ENCODE measurements at regions not wholly inside any gene's neighbourhood (a gene's known extent, or its start where the extent isn't known, plus 50 kb on each side); places are given as distances from the start of the nearest gene placed in this dataset.

GRCh38 chr6:4009486-4009885, 69.5 kb downstream of the FAM217A start:
- no peaks in the 10 kb centered on the region for H3K27me3 ChIP-seq (replicated peaks; ENCODE audit: control insufficient read depth, insufficient read depth, low read length)
- no peak for DNase-seq
- TF ChIP-seq, protein P1, sequence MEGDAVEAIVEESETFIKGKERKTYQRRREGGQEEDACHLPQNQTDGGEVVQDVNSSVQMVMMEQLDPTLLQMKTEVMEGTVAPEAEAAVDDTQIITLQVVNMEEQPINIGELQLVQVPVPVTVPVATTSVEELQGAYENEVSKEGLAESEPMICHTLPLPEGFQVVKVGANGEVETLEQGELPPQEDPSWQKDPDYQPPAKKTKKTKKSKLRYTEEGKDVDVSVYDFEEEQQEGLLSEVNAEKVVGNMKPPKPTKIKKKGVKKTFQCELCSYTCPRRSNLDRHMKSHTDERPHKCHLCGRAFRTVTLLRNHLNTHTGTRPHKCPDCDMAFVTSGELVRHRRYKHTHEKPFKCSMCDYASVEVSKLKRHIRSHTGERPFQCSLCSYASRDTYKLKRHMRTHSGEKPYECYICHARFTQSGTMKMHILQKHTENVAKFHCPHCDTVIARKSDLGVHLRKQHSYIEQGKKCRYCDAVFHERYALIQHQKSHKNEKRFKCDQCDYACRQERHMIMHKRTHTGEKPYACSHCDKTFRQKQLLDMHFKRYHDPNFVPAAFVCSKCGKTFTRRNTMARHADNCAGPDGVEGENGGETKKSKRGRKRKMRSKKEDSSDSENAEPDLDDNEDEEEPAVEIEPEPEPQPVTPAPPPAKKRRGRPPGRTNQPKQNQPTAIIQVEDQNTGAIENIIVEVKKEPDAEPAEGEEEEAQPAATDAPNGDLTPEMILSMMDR (IDR thresholded peaks at IDR 0.05; ENCODE audit: insufficient read depth in 1 of 2, low read depth in 1 of 2, low read length in 1 of 2, severe bottlenecking in 1 of 2, unreplicated experiment in 1 of 2) = no peak
- ChIA-PET POLR2A (interaction anchor here (0.5 kb wide), 1 partner anchor 257 kb away, joined by 3 read pairs; no protein-coding TSS in a partner anchor), CTCF (interaction anchor here (0.6 to 1.7 kb wide), 2 partner anchors 31 to 130 kb away, joined by 5 to 8 read pairs; no protein-coding TSS in a partner anchor)
- no peaks in the 10 kb centered on the region for H3K9me3 ChIP-seq
- H3K4me1 Mint-ChIP-seq (ENCODE audit: low read depth, unreplicated experiment) = peaks cover 6% of the 10 kb centered on the region
- H3K4me1 ChIP-seq = peaks cover 7% of the 10 kb centered on the region; the same call in 1 of the 2 replicates
- intact Hi-C loops (cut with micrococcal nuclease; ENCODE audit: unreplicated experiment) = loop anchor here (5.0 kb wide), 1 partner anchor 267 kb away; no protein-coding TSS in a partner anchor
- H3K36me3 ChIP-seq (ENCODE audit: control insufficient read depth, insufficient read depth, low read length) = no peaks in the 10 kb centered on the region
- no peak overlapping the region for H3K4me3 ChIP-seq (ENCODE audit: low read depth, low read length)
- BruUV-seq (replicated peaks) = no TSS peak
- no peaks in the 10 kb centered on the region for H3K9me3 Mint-ChIP-seq (ENCODE audit: unreplicated experiment)
- no peaks in the 10 kb centered on the region for H3K27me3 Mint-ChIP-seq (ENCODE audit: insufficient read depth, unreplicated experiment)
- peaks cover 5% of the 10 kb centered on the region for H3K36me3 Mint-ChIP-seq (ENCODE audit: insufficient read depth, unreplicated experiment)
- H3K4me3 Mint-ChIP-seq (ENCODE audit: unreplicated experiment) = no peak overlapping the region
- H3K27ac Mint-ChIP-seq (ENCODE audit: unreplicated experiment) = no peak overlapping the region

DNA sequence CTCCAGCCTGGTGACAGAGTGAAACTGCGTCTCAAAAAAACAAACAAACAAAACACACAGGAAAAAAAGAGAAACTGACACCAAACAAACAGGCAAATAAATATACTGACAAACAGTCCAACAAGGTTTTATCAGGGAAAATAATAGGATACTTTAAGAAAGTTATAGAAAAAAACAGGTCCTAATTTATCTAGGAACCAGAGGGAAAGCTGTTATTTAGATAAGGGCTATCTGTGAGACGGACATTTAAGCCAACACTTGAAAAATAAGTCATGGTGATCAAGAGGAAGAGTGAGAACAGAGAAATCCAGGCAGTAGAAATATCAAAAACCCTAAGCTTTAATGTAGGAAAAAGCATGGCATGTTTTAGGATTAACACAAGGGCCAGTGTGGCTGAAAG, 68.9 kb downstream of the FAM217A start:
- Histone ChIP-seq H3K9me3 (no peaks in the 10 kb centered on the region), H3K4me1 (peaks cover 7% of the 10 kb centered on the region; the same call in 1 of the 2 replicates), H3K27me3 (replicated peaks; ENCODE audit: control insufficient read depth, insufficient read depth, low read length) (no peaks in the 10 kb centered on the region), H3K4me3 (ENCODE audit: low read depth, low read length) (no peak overlapping the region), H3K36me3 (ENCODE audit: control insufficient read depth, insufficient read depth, low read length) (no peaks in the 10 kb centered on the region)
- Mint-ChIP-seq H3K27me3 (ENCODE audit: insufficient read depth, unreplicated experiment) (no peaks in the 10 kb centered on the region), H3K27ac (ENCODE audit: unreplicated experiment) (no peak overlapping the region), H3K9me3 (ENCODE audit: unreplicated experiment) (no peaks in the 10 kb centered on the region), H3K36me3 (ENCODE audit: insufficient read depth, unreplicated experiment) (peaks cover 5% of the 10 kb centered on the region), H3K4me1 (ENCODE audit: low read depth, unreplicated experiment) (peaks cover 6% of the 10 kb centered on the region), H3K4me3 (ENCODE audit: unreplicated experiment) (no peak overlapping the region)
- ChIA-PET POLR2A (no interaction called here), CTCF (no interaction called here)
- intact Hi-C loops (cut with micrococcal nuclease; ENCODE audit: unreplicated experiment) = no loop called here
- BruUV-seq (replicated peaks) = no TSS peak
- no peak for DNase-seq
- TF ChIP-seq, protein P1 (IDR thresholded peaks at IDR 0.05; ENCODE audit: insufficient read depth in 1 of 2, low read depth in 1 of 2, low read length in 1 of 2, severe bottlenecking in 1 of 2, unreplicated experiment in 1 of 2) = no peak

- Mint-ChIP-seq H3K9me3 (ENCODE audit: unreplicated experiment) (no peaks in the 10 kb centered on the region), H3K4me1 (ENCODE audit: low read depth, unreplicated experiment) (peaks cover 6% of the 10 kb centered on the region), H3K27ac (ENCODE audit: unreplicated experiment) (no peak overlapping the region), H3K4me3 (ENCODE audit: unreplicated experiment) (no peak overlapping the region), H3K27me3 (ENCODE audit: insufficient read depth, unreplicated experiment) (no peaks in the 10 kb centered on the region), H3K36me3 (ENCODE audit: insufficient read depth, unreplicated experiment) (peaks cover 5% of the 10 kb centered on the region)
- CTCF ChIA-PET = no interaction called here
- POLR2A ChIA-PET = no interaction called here
- intact Hi-C loops (cut with micrococcal nuclease; ENCODE audit: unreplicated experiment) = no loop called here
- no peak for DNase-seq
- H3K27me3 ChIP-seq (replicated peaks; ENCODE audit: control insufficient read depth, insufficient read depth, low read length) = no peaks in the 10 kb centered on the region
- BruUV-seq (replicated peaks) = no TSS peak
- H3K4me3 ChIP-seq (ENCODE audit: low read depth, low read length) = no peak overlapping the region
- peaks cover 7% of the 10 kb centered on the region; the same call in 1 of the 2 replicates for H3K4me1 ChIP-seq
- TF ChIP-seq, protein P1 (IDR thresholded peaks at IDR 0.05; ENCODE audit: insufficient read depth in 1 of 2, low read depth in 1 of 2, low read length in 1 of 2, severe bottlenecking in 1 of 2, unreplicated experiment in 1 of 2) = no peak
- no peaks in the 10 kb centered on the region for H3K9me3 ChIP-seq
- no peaks in the 10 kb centered on the region for H3K36me3 ChIP-seq (ENCODE audit: control insufficient read depth, insufficient read depth, low read length)
Observed at GRCh38 chr6:4010689-4011090, 68.2 kb downstream of the FAM217A start.

Data from Caco-2 (cell line).